CD4-positive, alpha-beta T cell treated with Interleukin-2 at 100 ng/mL for 4 hours (primary cell): ENCODE measurements at regions not wholly inside any gene's neighbourhood (a gene's known extent, or its start where the extent isn't known, plus 50 kb on each side); places are given as distances from the start of the nearest gene placed in this dataset.

Experiments used
- DNase-seq: peaks from one replicate; pipeline ENCODE4 v3.0.0-alpha.2; 2020; ENCODE audit warnings: low spot score

DNA sequence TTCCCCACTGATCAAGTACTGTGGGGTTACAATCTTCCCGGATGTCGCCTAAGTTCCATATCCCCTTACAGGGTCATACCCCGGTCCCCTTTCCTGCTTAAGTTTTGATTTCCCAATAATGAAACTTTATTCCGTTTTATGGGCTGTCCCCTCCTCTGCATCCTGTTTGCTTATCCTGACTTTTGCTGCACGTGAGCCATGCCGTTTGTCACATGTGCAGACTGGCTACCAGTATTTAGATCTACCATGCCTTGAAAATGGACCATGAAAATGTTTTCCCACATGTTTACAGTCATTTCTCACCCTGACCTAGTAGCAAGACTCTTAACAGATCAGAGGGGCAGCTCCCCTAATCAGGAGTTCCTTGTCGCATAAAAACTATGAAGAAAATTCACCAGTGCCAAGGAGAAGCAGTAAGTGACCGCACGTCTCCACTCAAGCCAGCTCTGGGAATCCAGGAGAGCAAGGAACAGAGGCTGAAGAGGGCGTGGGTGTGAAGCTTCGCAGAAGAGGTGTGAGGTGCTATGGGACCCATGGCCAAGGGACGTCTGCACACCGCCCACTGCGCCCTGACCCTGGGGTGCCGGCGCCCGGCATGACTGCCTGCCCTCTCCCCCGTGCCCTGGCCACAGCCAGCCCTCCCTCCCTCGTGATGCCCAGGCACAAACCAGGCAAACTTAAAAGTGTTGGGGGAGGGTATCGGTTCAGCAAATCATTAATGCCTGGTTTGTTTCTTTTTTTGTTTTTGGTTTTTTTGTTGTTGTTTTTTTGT, 440.8 kb upstream of the SALL3 start:
- DNase-seq = no peak

DNA sequence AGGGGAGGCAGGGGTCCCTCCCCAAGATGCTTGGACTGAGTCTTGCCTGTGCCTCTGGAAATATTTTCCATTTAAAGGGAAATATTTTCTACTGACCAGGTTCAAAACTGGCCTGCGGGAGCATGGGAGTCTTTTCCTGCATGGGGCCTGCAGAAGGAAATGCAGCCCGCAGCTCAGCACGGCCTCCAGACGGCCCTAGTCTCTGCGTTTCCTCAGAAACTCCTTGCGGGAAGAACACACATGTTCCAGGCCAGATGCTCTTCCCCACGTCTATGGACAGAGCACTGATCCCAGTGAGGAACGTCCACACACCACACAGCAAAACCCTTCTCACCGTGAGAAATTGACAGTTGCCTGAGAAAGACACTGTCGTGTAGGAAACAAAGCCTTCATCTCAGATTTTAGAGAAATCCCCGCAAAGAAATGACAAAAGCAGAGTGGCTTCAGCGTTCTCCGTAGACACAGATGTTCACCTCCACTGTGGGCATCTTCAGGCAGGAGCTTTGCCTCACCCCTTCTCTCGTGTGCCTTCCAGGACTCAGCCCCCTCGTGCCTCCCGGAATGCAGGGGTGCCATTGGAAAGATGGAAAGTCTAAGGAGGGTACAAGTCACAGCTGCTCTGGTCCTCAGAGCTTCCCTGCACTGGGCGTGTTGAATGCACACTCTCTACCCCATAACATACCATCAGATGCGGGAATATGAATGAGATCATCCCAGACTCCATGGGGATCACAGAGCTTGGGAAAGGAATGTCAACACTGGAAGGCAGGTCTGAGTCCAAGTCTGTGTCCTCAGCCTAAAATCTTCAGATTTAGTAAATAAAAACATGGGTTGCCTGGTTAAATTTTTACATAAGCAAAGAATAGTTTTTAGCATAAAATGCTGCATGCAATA, 438.7 kb upstream of the SALL3 start:
- no peak for DNase-seq

DNA sequence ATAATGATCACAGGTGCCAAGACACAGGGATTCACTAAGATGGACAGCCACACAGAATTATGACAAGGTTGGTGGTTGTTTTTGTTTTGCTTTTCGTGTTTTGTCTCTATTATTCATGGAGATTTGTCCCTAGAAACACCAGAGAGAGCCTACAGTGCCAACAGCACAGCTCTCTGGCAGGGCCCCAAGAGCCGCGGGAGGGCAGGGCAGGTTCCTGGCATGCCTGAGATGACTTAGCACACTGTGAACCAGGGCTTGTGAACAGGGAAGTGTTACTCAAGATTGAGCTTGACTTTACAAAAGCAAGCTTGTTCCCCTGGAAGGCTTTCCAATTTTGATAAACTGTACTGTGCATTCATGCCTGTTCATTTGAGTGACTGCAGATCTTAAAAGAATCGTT, 437.4 kb upstream of the SALL3 start:
- DNase-seq = no peak

DNA sequence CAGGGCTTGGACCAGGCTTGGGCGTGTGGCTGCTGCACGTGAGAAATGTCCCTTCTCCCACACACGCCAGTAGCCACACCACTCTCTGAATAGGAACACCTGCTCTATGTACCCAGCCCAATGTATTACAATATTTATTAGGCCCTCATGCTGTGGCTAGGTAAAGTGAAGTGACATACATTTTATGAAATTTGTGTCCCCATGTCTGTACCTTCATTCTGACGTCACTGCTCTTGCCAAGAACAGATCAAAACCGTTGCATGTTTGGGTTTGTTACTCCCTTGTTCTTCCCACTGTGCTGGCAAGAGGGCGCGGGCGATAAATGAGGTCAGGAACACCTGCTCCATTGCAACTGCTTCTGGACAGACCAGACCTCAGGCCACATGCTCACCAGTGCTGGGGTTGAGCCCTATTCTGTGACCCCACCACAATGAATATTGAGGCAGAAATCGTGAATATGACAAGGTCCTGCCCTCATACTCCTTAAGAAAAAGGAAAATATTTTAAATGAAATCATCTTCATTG, 436.4 kb upstream of the SALL3 start:
- DNase-seq = no peak

DNA sequence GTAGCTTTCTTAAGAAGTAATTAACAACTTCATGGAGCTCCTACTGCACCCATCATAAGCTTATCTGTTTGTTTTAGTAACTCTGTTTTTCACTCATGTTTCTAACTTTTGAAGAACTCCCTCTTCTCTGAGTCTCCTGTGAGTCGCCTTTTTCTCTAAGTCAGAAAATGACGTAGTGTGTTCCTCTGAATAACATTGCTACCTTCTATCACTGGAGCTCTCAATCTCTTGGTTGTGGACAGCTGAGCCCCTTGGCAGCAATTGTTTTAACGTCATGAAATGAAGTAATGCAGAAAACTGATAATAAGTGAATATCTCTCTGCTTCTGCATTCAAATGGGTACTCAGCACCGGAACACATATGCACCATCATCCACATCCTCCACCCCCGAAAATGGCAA, 433.3 kb upstream of the SALL3 start:
- no peak for DNase-seq

DNA sequence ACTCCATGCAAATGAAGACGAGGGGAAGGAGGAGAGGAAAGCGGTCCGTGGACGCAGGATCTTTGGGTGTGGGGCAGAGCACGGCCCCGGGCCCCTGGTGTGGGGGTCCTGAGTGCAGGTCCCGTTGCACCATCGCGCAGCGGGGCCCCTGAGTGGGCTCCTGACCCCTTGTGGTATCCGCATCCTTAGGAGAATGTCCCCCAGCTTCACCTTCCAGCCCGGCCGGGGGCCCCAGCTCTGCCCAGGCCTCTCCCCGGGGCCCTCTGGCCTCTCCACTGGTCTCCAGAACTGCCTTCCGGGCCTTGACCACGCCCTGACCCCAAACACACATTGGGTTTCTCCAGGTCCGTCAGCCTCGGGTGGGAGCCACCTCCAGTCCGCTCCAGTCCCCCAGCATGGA, 431.8 kb upstream of the SALL3 start:
- DNase-seq = no peak

DNA sequence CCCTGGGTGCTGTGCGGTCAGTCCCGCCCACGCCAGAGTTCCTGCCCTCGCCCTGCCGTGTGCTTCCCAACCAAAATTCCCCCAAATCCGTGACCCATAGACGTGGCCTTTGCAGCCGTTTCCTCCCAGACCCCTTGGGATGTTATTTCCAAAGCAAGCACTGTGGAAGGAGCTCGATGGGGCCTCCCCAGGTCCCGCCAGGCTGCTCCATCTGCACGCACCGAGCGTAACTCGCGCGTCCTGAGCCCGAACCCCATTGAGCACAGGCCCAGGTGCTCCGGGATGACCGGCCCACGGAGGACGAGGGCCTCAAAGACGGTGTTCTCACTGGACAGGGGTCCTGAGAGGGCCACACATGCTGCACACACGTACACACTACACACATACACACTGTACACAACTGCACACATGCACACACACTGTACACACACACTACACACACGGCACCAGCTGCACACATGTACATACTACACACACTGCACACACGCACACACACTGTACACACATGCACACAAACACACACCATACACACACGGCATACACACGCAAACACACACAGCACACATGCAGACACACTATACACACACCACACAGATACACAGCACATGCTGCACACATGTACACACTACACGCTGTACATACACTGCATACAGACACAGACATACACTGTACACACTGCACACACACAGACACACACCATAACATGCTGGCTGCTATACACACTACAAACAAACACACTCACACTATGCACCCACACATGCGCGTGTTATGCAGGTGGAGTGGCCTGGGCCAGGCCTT, 431.2 kb upstream of the SALL3 start:
- no peak for DNase-seq

DNA sequence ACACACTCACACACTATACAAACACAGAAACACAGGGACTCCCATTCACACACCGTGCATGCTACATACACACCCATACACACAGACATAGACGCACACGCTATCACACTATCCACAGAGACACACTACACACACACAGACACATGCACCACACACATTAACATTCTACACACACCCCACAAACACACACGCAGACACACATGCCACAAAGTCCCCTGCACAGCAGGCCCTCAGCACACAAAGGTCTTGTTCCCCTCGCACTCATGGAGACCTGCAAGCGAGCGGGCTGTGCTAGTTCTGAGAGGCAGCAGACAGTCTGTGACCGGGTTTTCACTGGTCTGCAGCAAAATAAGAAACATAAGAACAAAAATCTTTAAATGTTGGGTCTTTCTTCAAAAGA, 429.6 kb upstream of the SALL3 start:
- no peak for DNase-seq

DNA sequence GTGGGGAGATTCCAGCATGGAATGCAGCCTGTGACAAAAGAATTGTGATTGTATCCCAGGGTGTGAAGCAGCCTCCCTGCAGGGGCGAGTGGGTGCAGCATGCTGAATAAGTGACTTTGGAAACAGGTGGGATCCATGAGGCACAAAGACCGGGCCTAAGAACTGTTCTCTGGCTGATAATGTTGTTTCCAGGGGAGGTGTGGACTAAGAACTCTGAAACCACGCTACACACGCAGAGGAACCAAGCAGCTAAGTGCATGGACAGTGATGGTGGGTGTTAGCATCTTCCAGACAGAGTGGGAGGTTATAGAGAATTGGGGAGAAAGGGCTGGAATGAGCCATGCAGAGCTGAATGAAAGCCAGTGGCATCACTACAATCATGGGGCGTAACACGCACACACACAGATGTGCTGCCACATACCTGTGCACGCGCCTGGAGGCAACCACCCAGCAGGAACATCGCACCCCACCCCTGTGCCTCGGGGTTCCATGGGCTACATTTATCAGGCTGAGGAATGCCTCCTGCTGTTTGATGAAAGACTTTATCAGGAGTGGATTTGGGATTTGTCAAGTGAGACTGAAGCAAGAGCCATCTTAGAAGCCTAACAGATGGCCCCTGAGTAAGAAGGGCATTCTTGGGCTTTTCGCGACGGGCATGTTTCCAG, 424.5 kb upstream of the SALL3 start:
- no peak for DNase-seq

DNA sequence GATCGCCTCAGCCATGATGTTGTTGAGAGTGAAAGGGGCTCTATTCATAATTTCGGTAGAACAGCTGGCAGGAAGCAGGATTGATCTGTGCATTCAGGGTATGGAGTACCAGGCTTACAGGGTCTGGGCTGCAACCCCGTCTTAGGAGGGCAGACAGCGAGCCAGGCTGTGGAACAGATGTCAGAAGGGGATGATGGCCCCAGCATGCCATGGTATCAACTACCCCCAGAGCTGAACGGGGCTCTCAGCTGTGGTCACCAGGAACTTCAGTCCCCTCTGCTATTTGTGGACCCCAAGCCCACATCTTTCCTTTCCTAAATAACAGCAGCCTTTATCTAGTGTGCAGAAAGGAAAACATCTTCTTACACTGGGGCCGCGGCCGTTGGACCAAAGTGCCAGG, 422.2 kb upstream of the SALL3 start:
- no peak for DNase-seq

DNA sequence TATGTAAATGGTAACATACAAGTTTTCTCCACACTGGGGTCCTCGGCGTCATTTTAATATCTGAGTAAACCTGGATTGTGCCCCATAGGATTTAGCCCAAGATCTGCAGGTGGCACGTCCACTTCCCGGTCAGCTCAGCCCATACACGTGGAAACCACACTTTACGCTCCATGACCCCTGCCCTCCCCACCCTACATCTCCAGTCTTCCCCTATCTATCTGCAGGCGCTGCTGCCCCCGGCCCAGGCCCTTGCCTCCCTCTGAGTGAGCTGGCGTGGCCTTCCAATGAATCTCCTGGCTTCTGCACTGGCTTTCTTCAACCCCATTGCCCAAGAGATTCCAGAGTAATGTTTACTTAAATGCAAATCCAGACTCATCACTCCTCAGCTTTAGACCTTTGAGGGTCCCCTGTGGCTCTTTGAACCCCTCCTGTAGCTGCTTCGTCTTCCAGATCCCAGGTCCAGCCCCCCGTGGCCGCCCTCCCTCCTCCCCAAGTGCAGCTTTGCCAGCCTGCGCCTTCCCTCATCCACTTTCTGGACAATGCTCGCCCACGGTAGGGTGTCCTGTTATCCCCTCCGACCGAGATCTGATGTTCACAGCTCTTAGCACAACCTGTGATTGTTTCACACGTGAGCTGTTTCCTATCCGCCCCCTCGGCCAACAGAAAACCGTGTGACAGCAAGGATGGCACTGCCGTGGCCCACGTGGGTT, 421.4 kb upstream of the SALL3 start:
- DNase-seq = no peak

DNA sequence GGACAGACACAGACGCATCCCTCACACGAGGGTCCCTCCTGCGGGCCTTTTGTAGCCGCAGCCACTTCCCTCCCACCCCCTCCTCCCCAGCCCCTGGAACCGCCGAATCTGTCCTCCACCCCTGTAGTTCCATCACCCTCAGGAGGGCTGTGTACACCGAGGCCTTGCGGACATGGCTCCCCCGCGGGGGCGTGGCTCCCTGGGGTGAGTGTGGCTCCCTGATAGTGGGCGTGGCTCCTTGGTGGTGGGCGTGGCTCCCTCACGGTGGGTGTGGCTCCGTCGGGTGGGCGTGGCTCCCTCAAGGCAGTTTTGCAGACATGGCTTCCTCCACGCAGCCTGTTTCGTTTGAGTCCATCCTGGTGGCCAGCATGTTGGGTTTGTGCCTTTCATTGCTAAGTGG, 420.7 kb upstream of the SALL3 start:
- no peak for DNase-seq

DNA sequence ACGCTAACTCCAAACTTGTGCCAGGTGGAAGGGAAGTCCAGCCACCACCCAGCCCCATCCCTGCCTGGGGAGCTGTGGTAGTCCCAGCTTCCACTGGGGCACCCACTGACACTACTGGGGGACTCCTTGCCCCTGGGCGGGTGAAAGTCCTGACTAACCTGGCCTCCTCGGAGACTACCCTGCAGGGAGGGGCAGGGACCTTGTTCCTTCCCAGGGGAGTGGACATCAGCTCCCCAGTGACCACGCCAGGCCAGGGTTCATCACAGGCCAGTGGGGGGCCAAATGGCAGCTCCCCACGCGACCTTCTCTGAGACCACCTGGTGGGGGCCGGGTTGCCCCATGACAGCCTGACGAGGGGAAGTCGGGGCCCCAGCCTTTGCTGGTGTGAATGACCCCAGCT, 420.0 kb upstream of the SALL3 start:
- no peak for DNase-seq

DNA sequence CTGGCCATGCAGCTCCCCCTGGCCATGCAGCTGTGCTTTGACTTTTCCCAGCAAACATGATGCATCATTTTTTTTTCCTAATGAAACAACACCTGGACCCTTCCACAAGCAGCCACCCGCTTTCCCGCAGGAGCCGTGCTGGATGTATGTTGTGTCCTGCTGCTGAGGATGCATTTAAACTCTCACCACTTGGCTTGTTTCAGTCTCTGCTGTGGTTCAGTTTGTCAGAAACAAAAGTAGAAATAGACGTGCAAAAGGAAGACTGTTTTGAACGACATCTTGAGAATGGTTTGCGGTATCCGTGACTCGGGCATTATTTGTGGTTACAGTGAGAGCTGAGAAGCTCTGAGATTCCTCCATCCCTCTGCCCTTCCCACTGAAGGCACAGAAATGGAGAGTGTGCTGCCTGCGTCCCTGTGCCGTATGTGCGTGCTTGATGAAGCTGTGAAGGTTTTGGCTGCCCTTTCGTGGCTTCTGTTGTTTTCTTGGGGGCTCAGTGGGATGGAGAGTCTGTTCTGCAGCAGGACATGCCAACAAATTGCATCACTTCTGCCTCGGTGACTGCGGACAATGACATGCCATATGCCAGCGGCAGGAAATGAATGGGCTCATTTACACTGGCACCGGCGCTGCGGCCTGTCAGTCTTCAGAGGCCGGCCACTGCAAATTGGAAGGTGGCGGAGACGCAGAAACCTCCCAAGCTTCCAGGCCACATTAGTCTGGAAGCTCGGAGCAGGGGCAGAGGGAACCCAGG, 417.7 kb upstream of the SALL3 start:
- no peak for DNase-seq

DNA sequence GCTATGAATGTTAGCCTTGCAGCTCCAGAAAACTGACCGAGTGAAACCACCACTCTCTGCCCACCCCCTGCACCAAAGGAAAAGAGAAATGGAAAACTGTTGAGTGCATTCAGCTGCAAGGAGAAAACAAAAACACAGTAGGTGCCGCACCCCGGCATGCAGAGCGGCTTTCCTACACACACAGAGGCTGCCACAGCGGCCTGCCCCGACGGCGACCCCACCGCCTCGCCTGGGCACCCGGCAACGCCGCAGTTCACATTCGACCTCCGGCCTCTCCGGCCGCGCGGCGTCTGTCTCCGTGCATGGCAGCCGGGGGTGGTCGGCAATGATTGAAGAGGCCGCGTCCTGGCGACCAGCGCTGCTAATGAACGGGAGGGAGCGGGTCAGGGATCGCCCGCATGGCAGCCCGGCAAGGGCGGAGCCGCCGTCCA, 417.1 kb upstream of the SALL3 start:
- DNase-seq = no peak

DNA sequence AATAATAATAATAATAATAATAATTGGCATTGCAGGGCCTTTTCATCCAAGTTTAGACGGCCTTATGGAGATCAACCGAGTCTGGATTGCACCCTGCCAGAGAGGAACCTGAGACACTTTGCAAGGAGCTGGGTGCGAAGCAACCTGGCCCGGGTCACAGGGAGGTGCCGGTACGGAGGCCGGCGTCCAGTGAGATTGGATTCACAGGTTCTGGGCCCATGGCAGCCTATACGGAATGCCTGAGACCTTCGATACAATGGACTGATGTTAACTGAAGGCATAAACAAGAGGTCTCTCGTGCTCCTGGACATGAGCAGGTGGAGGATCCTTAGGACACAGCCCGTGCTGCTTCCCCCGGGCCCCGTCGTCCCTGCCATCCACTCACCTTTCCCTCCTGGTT, 416.5 kb upstream of the SALL3 start:
- DNase-seq = no peak

DNA sequence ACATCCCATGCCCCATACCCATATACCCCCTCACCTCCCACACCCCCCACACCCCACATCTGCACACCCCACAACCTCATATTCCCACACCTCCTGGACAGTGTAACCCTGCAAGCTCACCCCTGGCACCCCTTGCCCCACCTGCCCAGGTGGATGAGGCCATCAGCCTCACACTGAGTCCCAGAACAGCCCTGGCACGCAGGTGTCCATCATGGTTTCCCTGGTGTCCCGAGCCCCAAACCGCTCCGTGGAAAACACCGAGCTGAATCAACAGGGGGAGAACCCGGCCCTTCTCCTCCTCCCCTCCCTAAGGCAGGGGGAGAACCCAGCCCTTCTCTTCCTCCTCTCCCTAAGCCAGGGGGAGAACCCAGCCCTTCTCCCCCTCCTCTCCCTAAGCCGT, 415.6 kb upstream of the SALL3 start:
- DNase-seq = no peak

DNA sequence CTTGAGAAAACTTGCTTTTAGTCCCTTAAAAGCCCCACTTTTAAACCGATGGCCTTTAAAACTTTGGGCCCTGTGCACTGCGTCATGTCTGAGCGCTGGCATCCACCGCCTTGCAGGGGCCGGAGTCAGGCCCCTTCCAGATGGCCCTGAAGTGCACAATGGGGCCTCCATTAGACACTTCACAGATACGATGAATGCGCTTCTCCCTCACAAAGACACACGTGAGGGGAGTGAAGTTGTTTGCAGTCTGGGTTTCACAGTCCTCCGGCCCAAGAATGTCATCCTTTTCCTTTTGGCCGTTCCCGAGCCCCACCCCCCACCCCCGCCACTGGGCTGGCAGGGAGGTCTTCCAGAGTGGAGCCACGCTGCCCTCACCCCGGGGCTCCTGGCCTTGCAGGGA, 415.1 kb upstream of the SALL3 start:
- no peak for DNase-seq

DNA sequence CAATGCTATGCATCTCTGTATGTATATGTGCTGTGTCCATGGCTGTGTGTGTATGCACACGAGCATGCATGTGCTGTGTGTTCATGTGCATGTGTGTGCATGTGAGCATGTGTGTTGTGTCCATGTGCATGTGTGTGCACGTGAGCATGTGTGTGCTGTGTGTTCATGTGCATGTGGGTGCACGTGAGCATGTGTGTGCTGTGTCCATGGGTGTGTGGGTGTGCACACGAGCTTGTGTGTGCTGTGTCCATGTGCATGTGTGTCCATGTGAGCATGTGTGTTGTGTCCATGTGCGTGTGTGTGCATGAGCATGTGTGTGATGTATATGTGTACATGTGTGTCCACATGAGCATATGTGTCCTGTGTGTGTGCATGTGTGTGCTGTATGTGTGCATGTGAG, 414.4 kb upstream of the SALL3 start:
- DNase-seq = no peak

DNA sequence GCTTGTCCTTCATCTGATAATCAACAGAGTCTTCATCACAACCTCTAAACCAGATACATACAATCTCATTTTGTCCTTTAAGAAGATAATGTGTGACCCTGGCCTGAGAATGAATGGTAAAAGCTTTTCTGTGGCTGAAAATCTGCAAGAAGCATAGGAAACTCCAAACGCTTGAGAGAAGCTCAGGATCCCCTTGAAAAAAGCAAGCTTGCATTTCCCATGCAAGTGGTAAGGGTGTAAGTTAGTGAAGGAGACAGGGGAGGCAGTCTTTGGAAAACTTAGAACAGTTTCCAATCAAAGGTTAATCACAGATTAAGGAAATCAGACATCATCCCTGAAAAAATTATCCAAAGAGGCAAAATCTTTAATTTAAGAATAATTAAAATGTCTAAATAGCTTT, 413.6 kb upstream of the SALL3 start:
- no peak for DNase-seq

DNA sequence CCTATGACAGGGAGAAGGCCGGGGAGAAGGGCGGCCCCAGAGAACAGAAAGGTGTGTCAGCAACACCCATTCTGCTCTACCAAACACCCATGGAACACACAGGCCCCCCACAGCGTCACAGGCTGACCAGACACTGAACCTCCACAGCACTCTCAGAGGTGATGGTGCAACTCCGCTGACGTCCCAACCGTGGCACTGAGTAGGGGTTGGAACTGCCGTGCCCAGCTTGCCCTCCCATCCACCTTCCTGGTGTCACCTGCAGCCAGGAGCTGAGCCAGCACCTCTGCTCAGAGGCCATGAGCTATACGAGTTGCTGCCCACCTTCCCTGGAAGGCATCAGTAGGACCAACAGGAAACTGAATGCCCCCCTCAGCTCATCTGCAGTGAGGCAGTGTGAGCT, 412.9 kb upstream of the SALL3 start:
- no peak for DNase-seq
